B cell (primary cell): ENCODE measurements at regions not wholly inside any gene's neighbourhood (a gene's known extent, or its start where the extent isn't known, plus 50 kb on each side); places are given as distances from the start of the nearest gene placed in this dataset.

Experiments used
- EZH2 ChIP-seq: IDR thresholded peaks from 2 replicates; pipeline ENCODE4 v1.6.1; 2012; ENCODE audit warnings: borderline replicate concordance, low read depth, mild to moderate bottlenecking, moderate library complexity, low read length; ENCODE audit not compliant: insufficient read depth, poor library complexity, severe bottlenecking
- TF ChIP-seq, protein P1 (sequence below): fragments of 200-600 bp; IDR thresholded peaks from one replicate; pipeline ENCODE4 v1.8.0; 2022; ENCODE audit warnings: antibody characterized with exemption, mild to moderate bottlenecking

- TF ChIP-seq, protein P1, sequence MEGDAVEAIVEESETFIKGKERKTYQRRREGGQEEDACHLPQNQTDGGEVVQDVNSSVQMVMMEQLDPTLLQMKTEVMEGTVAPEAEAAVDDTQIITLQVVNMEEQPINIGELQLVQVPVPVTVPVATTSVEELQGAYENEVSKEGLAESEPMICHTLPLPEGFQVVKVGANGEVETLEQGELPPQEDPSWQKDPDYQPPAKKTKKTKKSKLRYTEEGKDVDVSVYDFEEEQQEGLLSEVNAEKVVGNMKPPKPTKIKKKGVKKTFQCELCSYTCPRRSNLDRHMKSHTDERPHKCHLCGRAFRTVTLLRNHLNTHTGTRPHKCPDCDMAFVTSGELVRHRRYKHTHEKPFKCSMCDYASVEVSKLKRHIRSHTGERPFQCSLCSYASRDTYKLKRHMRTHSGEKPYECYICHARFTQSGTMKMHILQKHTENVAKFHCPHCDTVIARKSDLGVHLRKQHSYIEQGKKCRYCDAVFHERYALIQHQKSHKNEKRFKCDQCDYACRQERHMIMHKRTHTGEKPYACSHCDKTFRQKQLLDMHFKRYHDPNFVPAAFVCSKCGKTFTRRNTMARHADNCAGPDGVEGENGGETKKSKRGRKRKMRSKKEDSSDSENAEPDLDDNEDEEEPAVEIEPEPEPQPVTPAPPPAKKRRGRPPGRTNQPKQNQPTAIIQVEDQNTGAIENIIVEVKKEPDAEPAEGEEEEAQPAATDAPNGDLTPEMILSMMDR = no peak
- TF ChIP-seq EZH2 = no peak
Measured at GRCh38 chr6:81666481-81666880, 86.0 kb downstream of the TENT5A start.
